Activated naive CD8-positive, alpha-beta T cell treated with anti-CD3 and anti-CD28 coated beads for 36 hours (primary cell): ENCODE measurements at regions not wholly inside any gene's neighbourhood (a gene's known extent, or its start where the extent isn't known, plus 50 kb on each side); places are given as distances from the start of the nearest gene placed in this dataset.
"Not testable (repeated sequence)": the region's sequence is repeated elsewhere in the genome, so short reads cannot be mapped to it uniquely, and the experiment has no call there.

Experiments used
- DNase-seq: peaks from one replicate; pipeline ENCODE4 v3.0.0; 2021
- H3K27ac Mint-ChIP-seq: one replicate; pipeline ENCODE4 v1.8.0; 2022; ENCODE audit warnings: mild to moderate bottlenecking, moderate library complexity, mixed read lengths
- H3K27me3 Mint-ChIP-seq: one replicate; pipeline ENCODE4 v1.8.0; 2022; ENCODE audit warnings: mild to moderate bottlenecking, mixed read lengths
- H3K36me3 Mint-ChIP-seq: one replicate; pipeline ENCODE4 v1.8.0; 2021; ENCODE audit warnings: mild to moderate bottlenecking, mixed read lengths
- H3K4me1 Mint-ChIP-seq: one replicate; pipeline ENCODE4 v1.8.0; 2021; ENCODE audit warnings: mixed read lengths
- H3K4me3 Mint-ChIP-seq: one replicate; pipeline ENCODE4 v1.8.0; 2022; ENCODE audit warnings: mild to moderate bottlenecking, moderate library complexity, mixed read lengths
- H3K9me3 Mint-ChIP-seq: one replicate; pipeline ENCODE4 v1.8.0; 2022; ENCODE audit warnings: mixed read lengths

GRCh38 chr3:69688400-69688799 lies 50.9 kb upstream of the MITF start:
- peaks cover 2% of the 10 kb centered on the region for H3K4me1 Mint-ChIP-seq
- H3K36me3 Mint-ChIP-seq, result no peaks in the 10 kb centered on the region
- H3K4me3 Mint-ChIP-seq, result no peak overlapping the region
- no peak overlapping the region for H3K27ac Mint-ChIP-seq
- H3K27me3 Mint-ChIP-seq, result no peaks in the 10 kb centered on the region
- no peak for DNase-seq
- no peaks in the 10 kb centered on the region for H3K9me3 Mint-ChIP-seq

- Mint-ChIP-seq H3K4me1 (peaks cover 2% of the 10 kb centered on the region), H3K9me3 (no peaks in the 10 kb centered on the region), H3K27me3 (no peaks in the 10 kb centered on the region), H3K36me3 (no peaks in the 10 kb centered on the region), H3K4me3 (no peak overlapping the region), H3K27ac (no peak overlapping the region)
- DNase-seq, result no peak
Observed at GRCh38 chr3:69687641-69688040, 51.6 kb upstream of the MITF start.

DNA sequence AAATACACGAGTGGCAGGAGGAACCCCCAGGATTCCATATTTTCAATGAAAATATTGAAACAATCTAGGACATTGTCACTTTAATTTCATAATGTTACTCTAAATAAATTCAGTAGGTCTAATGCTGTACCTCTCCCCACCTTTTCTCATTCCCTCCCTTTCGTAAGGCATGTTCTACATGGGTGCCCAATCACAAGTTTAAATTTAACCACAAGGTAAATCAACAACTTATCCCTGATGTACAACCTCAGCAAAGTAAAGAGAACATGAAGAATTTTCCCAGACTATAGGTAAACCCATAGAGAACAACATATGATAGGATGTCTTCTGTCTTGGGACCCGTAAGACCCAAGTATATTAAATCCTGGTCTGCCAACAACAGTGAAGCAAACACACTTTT lies 53.2 kb upstream of the MITF start:
- no peak overlapping the region for H3K4me3 Mint-ChIP-seq
- H3K27ac Mint-ChIP-seq, result no peak overlapping the region
- peaks cover 2% of the 10 kb centered on the region for H3K27me3 Mint-ChIP-seq
- H3K4me1 Mint-ChIP-seq, result peaks cover 2% of the 10 kb centered on the region
- H3K9me3 Mint-ChIP-seq, result no peaks in the 10 kb centered on the region
- DNase-seq, result no peak
- H3K36me3 Mint-ChIP-seq, result no peaks in the 10 kb centered on the region

- Mint-ChIP-seq H3K27ac (no peak overlapping the region), H3K36me3 (no peaks in the 10 kb centered on the region), H3K27me3 (peaks cover 11% of the 10 kb centered on the region), H3K9me3 (no peaks in the 10 kb centered on the region), H3K4me3 (no peak overlapping the region), H3K4me1 (peaks cover 2% of the 10 kb centered on the region)
- no peak for DNase-seq
Observed at GRCh38 chr3:69684309-69684961, 54.8 kb upstream of the MITF start.

DNA sequence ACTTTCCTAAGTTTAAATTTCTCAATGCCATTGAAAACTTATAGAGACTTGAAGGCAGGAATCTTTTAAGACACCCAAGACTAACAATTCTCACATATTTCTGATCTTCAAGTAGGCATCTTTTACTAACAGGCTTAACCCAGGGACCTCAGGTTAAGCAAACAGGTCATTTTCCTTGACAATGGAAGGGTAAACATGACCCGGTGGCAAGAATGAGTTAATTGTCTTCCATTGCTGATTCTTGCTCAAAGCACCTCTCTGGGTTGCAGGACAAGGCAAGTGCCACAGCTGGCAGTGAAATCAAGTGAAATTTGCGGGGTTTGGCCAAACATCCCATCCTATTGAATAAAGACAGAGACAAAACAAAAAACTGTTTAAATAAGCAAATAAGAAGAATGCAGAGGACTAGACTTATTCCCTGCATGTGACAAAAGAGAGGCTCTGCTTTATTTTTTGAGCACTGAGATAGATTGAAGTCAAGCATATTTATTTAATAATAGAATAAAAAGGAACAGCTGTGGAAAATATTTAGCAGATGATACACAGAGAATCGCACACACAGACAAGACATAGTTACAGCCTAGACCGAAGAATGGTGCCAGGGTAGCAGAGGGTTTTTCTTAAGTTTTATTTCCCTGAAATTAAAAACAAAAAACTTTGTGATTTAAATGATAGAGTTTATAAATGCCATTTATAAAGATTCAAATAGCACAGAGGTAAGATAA lies 56.0 kb upstream of the MITF start:
- Mint-ChIP-seq H3K4me1 (peaks cover 2% of the 10 kb centered on the region), H3K36me3 (no peaks in the 10 kb centered on the region), H3K27ac (no peak overlapping the region), H3K4me3 (no peak overlapping the region), H3K9me3 (peaks cover 1% of the 10 kb centered on the region), H3K27me3 (peaks cover 17% of the 10 kb centered on the region)
- DNase-seq, result no peak

- not testable (repeated sequence) for H3K9me3 Mint-ChIP-seq, H3K27ac Mint-ChIP-seq, H3K4me3 Mint-ChIP-seq, DNase-seq, H3K36me3 Mint-ChIP-seq, H3K4me1 Mint-ChIP-seq
- peaks cover 22% of the 10 kb centered on the region for H3K27me3 Mint-ChIP-seq
Observed at GRCh38 chr3:69677456-69677855, 61.8 kb upstream of the MITF start.

DNA sequence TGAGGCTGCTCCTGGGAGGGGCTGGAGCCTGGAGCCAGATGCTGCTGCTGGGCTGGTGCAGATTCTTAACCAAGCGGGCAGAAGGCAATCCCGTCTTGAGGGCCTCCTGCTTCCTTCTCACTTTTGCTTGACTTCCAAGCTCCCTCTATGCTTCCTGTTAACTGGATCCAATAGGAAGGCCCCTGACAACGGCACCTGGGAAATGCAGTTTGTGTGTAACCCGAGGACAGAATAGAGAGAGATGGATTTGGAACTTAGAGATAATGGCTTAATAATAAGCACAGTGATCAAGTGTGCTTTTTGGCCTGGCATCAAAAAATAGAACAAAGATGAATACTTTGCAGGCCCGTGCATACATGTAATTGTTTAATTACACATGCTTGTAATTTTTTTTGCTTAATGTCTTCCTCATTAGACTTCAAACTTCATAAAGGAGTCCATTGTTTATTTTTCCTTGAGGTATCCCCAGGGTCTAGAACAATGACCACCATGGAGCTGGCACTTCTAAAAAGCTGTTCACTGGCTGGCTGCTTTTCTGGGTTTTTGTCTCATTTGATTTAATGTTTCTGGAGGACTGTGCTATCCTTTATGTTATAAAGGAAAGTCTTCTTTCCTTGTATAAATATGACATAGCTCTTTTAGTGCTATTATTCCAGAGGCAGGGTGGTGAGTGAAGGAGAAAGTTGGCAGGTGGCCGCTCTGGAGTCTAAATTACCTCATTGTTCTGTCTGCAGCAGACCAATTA lies 63.3 kb upstream of the MITF start:
- H3K9me3 Mint-ChIP-seq, result peaks cover 1% of the 10 kb centered on the region
- no peak overlapping the region for H3K4me3 Mint-ChIP-seq
- no peak for DNase-seq
- no peak overlapping the region for H3K27ac Mint-ChIP-seq
- H3K4me1 Mint-ChIP-seq, result no peaks in the 10 kb centered on the region
- H3K27me3 Mint-ChIP-seq, result peaks cover 19% of the 10 kb centered on the region
- no peaks in the 10 kb centered on the region for H3K36me3 Mint-ChIP-seq

GRCh38 chr3:69674752-69675151 lies 64.5 kb upstream of the MITF start:
- H3K27ac Mint-ChIP-seq, result no peak overlapping the region
- H3K36me3 Mint-ChIP-seq, result no peaks in the 10 kb centered on the region
- no peaks in the 10 kb centered on the region for H3K4me1 Mint-ChIP-seq
- no peak for DNase-seq
- no peak overlapping the region for H3K4me3 Mint-ChIP-seq
- H3K27me3 Mint-ChIP-seq, result peaks cover 11% of the 10 kb centered on the region
- H3K9me3 Mint-ChIP-seq, result peaks cover 1% of the 10 kb centered on the region

DNA sequence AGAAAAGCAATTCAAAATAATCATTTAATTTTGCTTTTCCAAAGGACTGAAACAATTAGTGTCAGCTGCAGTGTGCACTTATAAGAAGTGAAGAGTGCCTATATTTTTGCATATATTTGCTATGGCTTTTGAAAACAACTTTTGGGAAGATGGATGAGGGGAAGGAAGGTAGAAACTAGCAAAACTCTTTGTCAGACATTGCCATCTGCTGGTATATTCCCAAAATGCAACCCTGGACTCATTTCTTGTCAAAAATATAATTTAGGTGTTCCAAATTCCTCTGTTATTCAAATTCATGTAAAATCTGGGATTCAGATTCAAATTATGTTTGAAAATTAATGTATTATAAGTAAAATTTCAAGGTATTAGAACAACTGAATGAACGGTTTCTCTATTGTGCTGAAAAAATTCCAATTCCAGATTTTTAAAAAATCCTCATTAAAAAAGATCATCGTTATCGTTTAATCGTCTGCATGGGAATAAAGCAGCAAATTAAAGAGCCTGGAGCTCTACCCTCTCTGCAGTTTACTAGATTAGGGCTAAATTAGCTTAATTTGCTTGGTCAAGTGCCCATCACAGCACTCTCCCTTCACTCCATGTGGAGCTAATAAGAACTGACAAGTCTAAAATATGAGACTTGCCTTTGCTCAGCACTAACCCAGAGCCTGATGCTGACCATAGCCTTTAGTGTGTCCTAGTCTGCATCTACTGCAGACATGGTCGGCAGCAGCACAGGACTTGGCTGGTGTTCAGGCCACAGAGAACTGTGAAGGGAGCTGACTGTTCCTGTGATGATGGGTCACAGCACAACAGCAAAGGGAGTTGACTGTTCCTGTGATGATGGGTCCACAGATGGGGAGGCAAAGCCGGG lies 67.9 kb upstream of the MITF start:
- Mint-ChIP-seq H3K27me3 (no peaks in the 10 kb centered on the region), H3K9me3 (no peaks in the 10 kb centered on the region), H3K36me3 (no peaks in the 10 kb centered on the region), H3K4me3 (no peak overlapping the region), H3K4me1 (no peaks in the 10 kb centered on the region), H3K27ac (no peak overlapping the region)
- DNase-seq, result no peak

GRCh38 chr3:69669070-69669469 lies 70.2 kb upstream of the MITF start:
- no peaks in the 10 kb centered on the region for H3K36me3 Mint-ChIP-seq
- H3K27me3 Mint-ChIP-seq, result no peaks in the 10 kb centered on the region
- no peak for DNase-seq
- H3K9me3 Mint-ChIP-seq, result no peaks in the 10 kb centered on the region
- H3K4me1 Mint-ChIP-seq, result no peaks in the 10 kb centered on the region
- no peak overlapping the region for H3K4me3 Mint-ChIP-seq
- no peak overlapping the region for H3K27ac Mint-ChIP-seq

- H3K27me3 Mint-ChIP-seq, result no peaks in the 10 kb centered on the region
- no peaks in the 10 kb centered on the region for H3K4me1 Mint-ChIP-seq
- no peak overlapping the region for H3K4me3 Mint-ChIP-seq
- H3K9me3 Mint-ChIP-seq, result no peaks in the 10 kb centered on the region
- H3K36me3 Mint-ChIP-seq, result no peaks in the 10 kb centered on the region
- no peak for DNase-seq
- H3K27ac Mint-ChIP-seq, result no peak overlapping the region
Observed at GRCh38 chr3:69665026-69665737, 74.1 kb upstream of the MITF start.

GRCh38 chr3:69660631-69661030 lies 78.6 kb upstream of the MITF start:
- H3K4me1 Mint-ChIP-seq, result no peaks in the 10 kb centered on the region
- H3K27ac Mint-ChIP-seq, result no peak overlapping the region
- no peaks in the 10 kb centered on the region for H3K36me3 Mint-ChIP-seq

GRCh38 chr3:69659180-69659910 lies 79.9 kb upstream of the MITF start:
- H3K27me3 Mint-ChIP-seq, result peaks cover 4% of the 10 kb centered on the region
- H3K4me1 Mint-ChIP-seq, result no peaks in the 10 kb centered on the region
- no peaks in the 10 kb centered on the region for H3K9me3 Mint-ChIP-seq
- H3K36me3 Mint-ChIP-seq, result no peaks in the 10 kb centered on the region
- DNase-seq, result no peak
- H3K4me3 Mint-ChIP-seq, result no peak overlapping the region
- no peak overlapping the region for H3K27ac Mint-ChIP-seq

More at GRCh38 chr3:69660631-69661030, 78.6 kb upstream of the MITF start:
- Mint-ChIP-seq H3K9me3 (no peaks in the 10 kb centered on the region), H3K27me3 (peaks cover 4% of the 10 kb centered on the region), H3K4me3 (no peak overlapping the region)
- no peak for DNase-seq
